ENCODE measurements at regions not wholly inside any gene's neighbourhood (a gene's known extent, or its start where the extent isn't known, plus 50 kb on each side); places are given as distances from the start of the nearest gene placed in this dataset.

GRCh38 chr2:67272195-67272594 is 124.9 kb upstream of the ETAA1 start:
- TF ChIP-seq CTCF (IDR thresholded peaks at IDR 0.05; ENCODE audit: poor library complexity, severe bottlenecking): no peak
- TF ChIP-seq EP300 (conservative IDR thresholded peaks at IDR 0.05; ENCODE audit: poor library complexity, severe bottlenecking): no peak
